A673 (cell line): ENCODE measurements at regions not wholly inside any gene's neighbourhood (a gene's known extent, or its start where the extent isn't known, plus 50 kb on each side); places are given as distances from the start of the nearest gene placed in this dataset.

Experiments
- CTCF ChIP-seq: fragments of 300-800, 200-600 bp; sonication (generic); conservative IDR thresholded peaks from 2 replicates; pipeline ENCODE4 v1.5.1; 2017; ENCODE audit warnings: low read depth, mild to moderate bottlenecking, antibody characterized with exemption, low read length, moderate library complexity, mixed read lengths
- EZH2 ChIP-seq: fragments of 200-600 bp; sonication (generic); IDR thresholded peaks from 2 replicates; pipeline ENCODE4 v1.6.1; 2017; ENCODE audit warnings: borderline replicate concordance, low read depth, mild to moderate bottlenecking, mixed read lengths, antibody characterized with exemption, low read length; ENCODE audit not compliant: poor library complexity, severe bottlenecking

DNA sequence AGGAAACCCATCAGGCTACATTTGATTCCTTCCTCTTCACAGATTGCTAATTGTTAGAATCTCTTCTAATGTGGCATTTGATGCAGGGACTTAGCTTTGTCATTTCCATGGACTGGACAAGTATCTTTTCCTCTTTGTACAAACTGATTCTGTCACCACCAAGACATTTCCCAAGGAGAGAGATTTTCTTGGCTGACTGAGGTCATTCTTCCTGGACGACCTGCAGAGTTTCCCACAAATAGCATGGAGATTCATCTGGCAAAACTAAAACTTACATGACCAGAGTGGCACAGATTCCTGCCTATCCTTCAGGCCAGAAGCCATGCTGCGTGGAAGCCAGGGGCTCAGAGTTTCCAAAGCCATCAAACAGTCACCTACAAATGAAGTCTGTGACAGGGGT, 269.2 kb upstream of the LRTM1 start:
- no peak for TF ChIP-seq CTCF
- no peak for TF ChIP-seq EZH2
